Left renal cortex interstitium (tissue), 4 donors: ENCODE measurements at regions not wholly inside any gene's neighbourhood (a gene's known extent, or its start where the extent isn't known, plus 50 kb on each side); places are given as distances from the start of the nearest gene placed in this dataset.

Experiments used
- DNase-seq, 4 donors: peaks; one replicate each; pipeline ENCODE4 v3.0.0-alpha.2; 2013; ENCODE audit warnings: low read depth in 4 of 4, low spot score in 2 of 4, missing footprints in 1 of 4

DNA sequence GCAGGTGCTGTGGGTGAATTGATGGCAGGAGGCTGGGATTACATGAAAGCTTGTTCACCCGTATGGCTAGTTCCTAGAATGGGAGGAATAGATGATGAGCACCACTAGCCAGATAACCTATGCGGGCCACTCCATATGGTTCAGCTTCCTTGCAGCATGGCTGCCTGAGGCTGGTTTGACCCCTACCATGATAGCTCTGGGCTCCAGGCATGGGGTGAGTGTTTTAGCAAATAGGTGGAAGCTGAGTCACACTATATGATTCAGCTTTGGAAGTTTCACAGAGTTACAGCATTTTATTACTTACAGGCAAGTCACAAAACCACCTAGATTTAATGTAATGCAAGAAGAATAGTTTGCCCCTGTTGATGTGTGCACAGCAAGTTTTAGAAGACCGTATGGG is 603.2 kb downstream of the STIM2 start:
- no peak for DNase-seq

DNA sequence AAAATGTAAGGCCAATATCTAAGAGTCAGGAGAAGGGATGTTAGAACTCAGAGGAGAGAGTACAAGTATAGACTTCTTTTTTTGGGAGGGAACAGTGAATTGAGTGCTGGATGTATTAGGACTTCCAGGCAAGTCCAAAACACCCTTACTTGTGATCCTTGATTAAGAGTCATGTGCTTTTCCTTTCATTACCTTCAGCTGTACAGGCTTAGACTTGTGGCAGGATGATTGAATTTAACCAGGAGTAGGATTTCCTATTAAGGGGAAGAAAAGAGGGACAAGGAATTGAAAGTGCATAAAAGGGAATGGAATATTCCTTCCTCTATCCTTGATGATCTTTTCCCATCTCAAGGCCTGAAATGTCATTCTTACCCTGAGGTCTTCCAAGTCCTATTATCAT is 606.7 kb downstream of the STIM2 start:
- DNase-seq, result no peak

DNA sequence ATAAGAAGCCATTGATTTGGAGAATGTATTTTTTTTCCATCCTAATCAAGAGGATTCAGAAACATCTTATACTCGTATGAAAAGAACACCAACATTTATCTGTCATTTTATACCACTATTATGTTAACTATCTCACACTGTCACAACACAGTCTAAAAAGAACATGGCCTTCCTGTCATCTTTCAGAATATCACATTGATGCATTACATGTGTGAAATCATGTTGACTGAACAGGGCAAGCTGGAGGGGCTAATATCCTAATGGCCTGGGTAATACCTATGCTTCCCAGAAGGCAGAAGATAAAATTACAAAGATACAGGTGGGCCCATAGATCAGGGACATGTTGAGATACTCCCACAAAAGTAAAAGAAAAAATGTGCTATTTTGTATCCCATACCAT is 611.7 kb downstream of the STIM2 start:
- no peak for DNase-seq

DNA sequence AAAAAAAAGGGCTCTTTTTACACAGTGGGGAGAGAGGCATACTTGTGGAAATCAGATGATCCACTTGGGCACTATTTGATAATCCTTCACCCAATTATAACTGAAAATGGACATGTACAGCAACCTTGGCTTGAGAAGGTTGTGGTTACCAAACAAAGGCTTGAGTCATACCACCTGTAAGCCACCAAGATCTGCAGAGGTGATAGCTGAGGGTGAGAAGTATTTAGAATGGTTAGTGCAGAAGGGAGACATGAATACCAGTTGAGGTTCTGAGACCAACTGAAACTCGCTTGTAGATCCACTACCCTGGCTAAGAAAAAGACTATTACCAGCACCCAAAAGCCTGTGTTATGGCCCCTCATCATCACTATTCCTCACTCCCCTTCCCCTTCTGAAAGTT is 614.0 kb downstream of the STIM2 start:
- no peak for DNase-seq

DNA sequence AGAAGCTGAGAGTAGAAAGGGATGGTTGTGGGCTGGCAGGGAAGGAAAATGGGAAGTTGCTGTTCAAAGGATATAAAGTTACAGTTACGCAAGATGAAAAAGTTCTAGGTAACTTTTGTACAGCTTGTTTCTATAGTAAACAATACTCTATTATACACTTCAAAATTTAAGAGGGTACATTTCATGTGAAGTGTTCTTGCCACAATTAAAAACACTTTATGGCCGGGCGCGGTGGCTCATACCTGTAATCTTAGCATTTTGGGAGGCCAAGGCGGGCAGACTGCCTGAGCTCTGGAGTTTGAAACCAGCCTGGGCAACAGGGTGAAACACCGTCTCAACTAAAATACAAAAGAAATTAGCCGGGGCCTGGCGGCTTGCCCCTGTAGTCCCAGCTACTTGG is 623.6 kb downstream of the STIM2 start:
- DNase-seq, result no peak

DNA sequence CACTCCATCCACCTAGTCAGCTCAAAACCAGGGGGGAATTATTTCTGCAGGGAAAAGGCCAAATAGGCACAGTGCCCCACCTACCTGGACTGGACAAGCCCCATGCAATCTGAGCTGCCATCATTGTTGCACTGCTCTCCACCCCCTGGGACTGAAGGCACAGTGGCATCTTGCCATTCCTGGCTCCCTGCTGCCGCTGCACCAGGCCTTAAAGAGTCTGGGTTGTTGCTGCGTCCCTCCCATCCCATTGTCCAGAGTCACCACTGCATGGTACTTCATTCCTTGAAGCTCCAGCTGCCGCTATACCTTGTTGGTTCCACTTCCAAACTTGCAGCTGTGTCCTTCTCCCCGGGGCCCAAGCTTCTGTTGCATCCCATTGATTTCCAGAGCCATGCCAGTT is 629.7 kb downstream of the STIM2 start:
- no peak for DNase-seq

DNA sequence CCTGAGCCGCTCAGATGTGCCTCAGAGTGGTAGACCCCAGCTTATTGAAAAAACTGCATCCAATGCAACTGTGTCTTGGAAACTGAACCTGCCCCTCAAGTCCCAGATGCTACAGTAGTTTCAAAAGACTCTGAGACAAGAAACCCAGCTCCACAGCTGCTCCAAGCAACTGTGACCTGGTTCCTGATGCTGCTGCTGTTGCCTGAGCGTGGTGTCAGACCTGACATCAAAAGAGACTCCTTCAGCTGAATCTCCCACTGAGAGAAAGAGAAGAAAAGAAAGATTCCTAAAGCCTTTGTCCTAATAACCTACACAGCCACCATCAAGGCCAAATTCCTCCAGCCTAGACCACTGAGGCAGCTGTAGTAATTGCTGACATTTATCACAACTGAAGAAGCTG is 630.1 kb downstream of the STIM2 start:
- no peak for DNase-seq

DNA sequence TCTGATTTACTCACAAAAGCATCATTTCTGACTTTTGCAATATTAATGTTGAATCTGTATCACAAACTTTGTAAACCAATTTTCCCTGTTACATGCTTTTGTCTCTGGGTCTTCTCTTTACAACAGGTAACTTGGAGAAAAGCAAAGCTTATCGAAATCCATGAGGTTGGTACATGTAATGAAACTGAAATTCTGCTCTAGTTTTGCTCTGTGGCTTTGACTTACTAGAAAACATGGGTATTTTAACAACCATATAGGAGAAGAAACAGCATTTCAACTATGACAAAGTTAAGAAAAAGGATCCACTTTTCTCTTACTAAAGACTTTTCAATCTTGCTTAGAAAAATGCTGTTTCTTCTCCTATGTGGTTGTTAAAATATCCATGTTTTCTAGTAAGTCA is 645.8 kb downstream of the STIM2 start:
- no peak for DNase-seq

DNA sequence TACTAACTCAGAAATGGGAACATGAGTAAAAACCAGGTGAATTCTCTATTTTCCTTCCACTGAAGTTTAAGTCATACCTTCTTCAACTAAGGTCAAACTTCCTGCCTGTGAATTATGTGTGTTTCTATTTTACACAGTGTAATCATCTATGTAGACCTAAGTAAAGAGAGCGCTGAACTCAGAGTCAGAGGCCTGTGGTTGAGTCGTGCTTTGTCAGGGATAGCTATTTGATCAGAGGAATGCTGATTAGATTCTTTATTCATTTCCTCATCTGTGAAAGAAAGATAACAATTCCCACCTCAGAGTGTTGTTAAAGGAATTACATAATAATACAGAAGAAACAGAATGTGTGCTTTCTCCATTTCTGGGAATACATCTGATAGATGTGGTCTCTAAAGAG is 654.1 kb downstream of the STIM2 start:
- DNase-seq, result no peak

DNA sequence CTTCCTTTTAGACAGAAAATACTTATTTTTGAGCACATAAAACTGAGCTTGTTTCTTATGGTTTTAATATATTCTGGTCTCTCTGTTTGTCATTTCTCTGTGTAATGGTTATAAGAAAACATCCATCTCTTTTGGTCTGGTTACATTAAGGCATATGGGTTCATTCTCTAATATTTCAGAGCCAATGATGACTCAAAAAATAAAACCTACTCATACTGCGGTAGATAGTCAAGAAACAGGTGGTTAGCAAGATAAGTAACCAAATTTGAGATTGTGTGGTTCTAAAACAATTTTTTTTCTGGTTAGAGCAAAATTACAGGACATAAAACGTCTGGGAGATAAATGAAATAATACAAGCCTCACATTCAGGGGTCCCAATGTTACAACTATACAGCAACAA is 654.5 kb downstream of the STIM2 start:
- DNase-seq, result no peak

DNA sequence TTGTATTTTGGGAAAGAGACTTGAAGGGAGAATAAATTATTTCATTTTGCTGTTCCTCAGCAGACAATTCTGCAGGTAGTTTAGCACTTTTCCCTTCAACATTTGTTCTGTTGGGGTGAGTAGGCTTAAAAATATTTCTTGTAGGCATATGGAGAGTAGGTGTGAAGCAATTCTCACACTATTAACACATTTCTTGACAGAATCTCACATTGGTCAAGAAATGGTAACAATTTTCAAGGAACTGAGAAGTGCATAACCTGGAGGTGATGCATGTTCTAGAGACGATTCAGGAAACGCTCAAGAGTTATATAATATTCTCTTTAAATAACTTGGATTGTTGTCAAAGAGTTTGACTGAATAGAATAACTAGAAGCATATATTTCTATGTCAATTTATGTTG is 658.2 kb downstream of the STIM2 start:
- no peak for DNase-seq

DNA sequence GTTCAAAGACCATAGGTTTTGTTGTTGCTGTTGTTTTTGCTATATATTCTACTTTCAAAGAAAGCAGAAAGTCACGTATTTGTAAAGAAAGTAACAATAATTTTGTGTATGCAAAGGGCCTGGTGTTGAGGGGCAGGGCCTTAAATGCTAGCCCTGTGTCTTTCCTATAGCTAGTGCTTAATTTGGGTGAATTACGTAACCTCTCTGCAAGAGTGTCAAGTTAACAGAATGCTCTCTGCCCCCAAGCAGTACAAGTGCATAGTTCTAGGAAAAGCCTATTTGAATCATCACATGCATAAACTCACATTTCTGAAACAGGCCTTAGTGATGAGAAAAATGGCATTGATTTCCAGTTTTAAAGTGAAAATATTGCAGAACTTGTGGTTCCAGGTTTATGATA is 663.6 kb downstream of the STIM2 start:
- DNase-seq, result no peak

DNA sequence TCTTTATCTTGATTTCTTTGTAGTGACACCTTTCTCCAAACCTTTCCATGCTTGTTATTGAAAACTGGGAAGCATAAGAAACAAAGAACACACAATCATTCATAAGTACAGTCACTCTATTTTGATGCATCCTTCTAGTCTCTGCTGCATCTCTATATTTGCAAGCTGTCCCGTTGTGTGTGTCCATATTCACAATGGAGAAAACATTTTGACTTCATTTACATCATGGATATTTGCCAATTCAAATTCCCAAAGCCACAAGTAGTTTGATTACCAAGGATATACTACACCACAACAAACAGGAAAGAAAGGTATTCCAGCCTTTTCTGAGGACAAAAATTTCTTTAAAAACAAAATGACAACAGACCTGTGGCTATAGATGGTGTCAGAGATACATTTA is 673.8 kb downstream of the STIM2 start:
- DNase-seq, result no peak

DNA sequence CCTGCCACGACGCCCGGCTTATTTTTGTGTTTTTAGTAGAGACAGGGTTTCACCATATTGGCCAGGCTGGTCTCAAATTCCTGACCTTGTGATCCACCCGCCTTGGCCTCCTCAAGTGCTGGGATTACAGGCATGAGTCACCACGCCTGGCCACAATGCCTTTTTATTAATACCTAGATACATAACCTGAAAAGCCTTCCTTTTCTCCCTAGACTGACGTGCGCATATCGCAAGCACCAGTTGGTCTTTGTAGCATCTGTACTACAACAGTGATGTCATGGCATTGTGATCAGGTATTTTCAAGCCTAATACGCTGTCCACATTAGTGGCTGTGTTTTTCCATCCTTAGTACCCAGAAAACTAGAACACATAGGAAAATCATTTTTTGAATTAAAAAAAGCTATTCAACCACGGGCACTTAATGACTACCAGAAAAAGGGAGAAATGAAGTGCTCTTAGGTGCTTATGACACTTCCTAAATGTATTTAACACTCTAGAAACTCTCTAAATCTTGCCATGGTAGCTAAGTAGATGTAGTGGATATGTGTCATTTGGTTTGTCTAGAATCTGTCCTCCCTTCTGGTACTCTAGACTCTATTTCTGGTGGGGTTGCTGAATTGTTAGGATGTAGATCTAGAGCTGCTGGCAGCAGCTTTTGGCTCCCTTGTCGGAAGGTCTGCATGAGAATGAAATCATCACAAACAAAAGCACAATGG is 707.8 kb downstream of the STIM2 start:
- no peak for DNase-seq

DNA sequence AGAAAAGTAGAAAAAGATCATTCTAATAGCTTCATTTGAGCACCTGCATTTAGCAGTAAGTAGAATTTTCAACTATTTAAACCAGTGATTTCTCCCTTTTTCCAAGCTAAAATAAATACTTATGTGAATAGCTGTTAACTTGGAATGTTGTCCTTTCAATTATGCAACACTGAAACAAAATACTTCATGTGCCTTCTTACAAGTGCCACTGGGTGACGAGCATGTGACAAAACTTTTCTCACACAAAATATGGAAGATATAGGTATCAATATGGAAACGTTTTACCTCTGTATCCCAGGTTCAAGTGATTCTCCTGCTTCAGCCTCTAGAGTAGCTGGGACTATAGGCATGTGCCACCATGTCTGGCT is 708.3 kb downstream of the STIM2 start:
- no peak for DNase-seq

DNA sequence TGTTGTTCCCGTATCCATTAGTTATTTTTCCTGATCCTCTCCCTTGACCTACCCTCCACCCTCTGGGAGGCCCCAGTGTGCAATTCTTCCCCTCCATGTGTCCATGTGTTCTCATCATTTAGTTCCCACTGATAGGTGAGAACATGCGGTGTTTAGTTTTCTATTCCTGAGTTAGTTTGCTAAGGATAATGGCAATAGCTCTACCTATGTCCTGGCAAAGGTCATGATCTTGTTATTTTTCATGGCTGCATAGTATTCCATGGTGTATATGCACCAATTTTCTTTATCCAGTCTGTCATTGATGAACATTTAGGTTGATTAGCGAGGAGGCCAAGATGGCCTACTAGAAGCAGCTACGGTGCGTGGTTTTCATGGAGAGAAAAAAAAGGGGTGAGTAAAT is 714.1 kb downstream of the STIM2 start:
- DNase-seq, result no peak

DNA sequence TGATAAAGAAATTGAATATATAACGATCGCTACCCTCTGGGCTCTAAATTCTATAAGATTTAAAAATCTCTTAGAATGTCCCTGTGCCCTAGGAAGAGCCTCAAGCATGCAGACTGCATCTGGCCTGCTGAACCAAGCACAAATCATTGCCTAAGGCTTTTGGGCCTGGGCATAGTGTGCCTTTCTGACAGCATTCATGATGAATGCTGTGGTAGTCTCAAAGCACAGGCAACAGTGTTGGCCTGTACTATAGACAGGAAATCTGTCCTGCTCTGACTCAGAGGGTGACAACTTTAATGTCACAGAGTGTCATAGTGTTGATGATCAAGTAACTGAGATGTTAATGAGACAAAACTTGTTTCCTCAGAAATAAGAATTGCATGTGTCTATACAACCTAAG is 717.3 kb downstream of the STIM2 start:
- DNase-seq, result no peak

DNA sequence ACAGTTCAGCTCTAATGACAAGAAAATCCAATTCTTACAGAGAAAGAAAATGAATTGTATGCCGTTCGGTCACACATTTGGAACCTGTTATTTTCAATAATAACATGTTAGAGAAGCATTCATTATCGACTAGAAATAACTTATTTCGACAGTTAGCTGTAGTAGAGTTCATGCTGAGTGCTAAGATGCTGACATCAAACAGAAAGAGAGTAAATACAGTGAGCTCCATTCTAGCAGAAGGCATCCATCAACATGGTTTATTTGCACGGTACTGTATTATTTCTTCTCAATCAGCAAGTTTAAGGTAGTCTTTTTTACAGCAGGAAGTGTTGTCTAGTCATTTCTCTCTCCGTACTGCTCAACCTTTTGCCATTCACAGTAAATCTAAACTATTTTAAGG is 732.1 kb downstream of the STIM2 start:
- peak in 1 of 4 donors; percentile 3 for DNase-seq

DNA sequence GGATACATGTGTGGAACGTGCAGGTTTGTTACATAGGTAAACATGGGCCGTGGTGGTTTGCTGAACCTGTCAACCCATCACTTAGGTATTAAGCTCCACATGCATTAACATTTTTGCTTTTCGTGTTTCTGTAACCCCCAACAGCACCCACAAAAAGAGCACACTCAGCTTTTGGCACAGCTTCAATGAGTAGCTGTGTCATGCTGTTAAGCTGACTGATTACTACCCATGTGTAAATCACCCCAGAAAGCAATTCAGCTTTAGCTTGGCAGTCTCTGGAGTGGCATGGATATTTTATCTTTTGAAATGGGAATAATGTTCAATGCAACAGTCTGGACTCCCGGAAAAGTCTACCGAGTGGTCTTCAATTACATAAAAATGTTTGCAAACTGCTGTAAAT is 734.3 kb downstream of the STIM2 start:
- DNase-seq, result no peak

DNA sequence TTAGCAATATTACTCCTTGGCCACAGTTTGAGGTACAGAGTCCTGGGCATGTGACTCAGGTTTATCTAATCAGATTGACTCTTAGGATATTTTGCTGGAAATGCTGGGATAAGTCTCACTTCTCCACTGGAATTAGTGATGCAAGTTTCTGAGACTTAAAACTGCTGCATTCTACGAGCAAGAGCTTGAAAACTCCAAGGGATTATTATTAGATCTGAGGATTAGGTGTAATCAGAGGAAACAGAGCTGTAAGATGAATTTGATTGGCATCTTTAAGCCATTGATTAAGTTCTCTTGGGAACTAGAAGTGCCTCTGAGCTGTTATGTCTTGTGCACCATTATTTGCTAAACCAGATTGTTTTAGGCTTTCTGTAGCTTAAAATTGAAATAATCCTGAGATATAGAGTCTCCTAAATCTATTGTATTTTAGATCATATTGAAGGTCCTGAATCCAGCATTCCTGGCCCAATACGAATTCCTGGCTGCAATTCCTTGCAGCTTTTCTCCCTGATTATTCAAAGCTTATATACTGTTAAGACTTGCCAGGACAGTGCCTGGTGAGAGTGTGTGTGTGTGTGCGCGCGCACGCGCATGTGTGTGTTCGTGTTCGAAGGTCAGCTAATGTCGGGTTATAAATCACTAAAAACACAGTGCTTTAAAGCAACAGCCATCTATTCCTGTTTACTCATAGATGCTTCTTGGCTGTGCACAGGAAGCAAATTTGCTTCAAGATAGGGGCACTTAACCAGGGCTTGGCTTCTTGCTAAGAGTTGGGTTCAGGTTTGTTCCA is 735.1 kb downstream of the STIM2 start:
- no peak for DNase-seq

DNA sequence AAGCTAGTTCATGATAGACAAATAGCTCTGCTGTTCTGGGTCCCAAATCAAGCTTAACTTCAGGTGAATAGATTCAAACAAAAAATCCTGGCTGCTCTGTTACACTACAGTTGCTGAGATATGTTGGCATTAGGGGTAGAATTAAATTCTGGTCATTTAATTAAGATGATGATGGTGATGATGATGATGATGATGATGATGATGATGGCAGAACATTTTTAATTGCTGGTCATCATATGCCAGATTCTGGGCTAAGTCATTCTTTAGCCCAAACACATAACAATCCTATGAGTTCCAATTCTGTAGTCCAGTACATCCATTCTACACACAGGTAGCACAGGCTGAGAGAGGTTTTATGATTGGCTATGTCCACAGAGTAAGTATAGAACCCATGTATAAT is 741.5 kb downstream of the STIM2 start:
- no peak for DNase-seq

DNA sequence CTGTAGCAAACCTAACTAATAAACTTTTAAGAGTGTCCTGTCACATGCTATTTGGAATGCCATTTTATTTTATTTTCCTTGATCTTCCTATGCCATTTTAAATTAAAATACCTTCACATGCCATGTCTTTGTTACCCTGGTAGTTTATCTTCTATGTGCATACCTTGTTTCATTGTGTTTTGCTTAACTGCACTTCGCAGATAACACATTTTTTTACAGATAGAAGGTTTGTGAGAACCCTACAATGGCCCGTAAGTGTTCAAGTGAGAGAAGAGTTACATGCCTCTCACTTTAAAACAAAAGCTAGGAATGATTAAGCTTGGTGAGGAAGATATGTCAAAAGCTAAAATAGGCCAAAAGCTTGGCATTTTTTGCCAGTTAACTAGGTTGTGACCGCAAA is 744.1 kb downstream of the STIM2 start:
- DNase-seq, result no peak

DNA sequence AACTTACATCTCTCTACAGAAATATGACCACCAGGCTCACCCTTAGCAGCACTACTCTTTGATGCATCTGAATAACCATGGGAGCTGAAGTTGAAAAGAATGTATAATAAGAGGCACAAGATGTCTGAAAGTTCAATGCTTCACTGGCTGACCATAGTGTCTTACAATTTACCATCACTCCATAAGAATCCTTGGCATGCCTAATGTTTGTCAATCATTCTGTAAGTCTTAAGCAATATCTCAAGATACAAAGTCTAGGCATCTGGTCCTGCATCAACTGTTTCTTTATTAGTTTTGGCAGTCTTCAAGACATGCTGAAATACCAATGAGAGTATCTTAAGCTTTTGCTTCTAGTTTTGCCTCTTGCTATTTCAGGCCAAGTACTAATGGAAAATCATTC is 755.5 kb downstream of the STIM2 start:
- DNase-seq, result no peak
